ENCODE measurements at regions not wholly inside any gene's neighbourhood (a gene's known extent, or its start where the extent isn't known, plus 50 kb on each side); places are given as distances from the start of the nearest gene placed in this dataset.

DNA sequence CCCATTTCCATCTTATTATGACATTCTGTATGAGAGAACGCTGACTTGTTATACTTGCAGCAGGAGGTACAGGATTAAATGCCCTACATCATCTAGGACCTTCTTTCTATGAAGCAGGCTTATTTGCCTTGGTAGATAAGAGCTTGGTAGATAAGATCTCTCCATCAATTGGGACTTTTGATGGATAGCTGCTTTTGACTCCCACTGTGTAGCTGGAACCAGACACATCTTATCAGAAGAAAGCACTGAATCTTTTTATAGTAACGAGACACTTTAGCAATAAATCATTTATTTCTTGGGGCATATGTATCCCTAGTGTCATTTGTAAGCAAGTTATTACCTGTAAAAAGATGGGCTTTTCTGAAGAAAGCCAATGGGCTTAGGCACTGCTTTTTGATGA is 613.9 kb downstream of the TECRL start:
- no peak for DNase-seq

DNA sequence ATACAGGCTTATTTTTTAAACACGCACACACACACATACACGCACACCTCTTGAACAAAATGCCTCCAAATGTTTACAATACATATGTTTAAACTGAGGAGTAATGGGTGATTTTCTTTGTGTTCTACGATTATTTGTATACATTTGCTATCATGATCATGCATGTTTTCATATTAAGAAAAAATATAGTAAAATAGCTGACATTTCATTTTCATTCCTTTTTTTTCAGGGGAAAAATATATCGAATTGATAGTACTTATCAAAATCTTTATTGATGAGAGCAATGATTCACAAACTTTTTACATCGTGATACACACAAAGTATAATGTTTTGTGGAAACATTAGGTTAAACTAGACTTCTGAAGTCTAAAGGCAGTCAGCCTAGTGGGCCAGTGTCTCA is 618.9 kb downstream of the TECRL start:
- DNase-seq: no peak

DNA sequence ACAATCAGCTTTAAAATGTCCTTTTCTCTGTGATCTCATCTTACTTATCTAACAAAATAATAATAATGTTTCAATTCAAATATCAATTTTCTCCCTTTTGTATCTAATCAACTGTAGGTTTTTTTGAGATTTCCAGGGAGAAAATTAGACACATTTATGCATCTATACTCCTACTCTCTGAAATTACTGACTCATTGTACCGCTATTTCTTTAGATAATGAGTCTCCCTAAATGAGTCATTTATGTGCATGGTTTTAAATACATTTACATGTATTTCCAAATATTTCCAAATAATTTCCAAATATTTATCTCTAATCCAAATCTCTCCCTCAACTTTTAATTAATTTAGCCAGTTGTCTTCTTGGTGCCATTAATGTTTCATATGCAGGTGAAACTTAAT is 621.0 kb downstream of the TECRL start:
- no peak for DNase-seq

DNA sequence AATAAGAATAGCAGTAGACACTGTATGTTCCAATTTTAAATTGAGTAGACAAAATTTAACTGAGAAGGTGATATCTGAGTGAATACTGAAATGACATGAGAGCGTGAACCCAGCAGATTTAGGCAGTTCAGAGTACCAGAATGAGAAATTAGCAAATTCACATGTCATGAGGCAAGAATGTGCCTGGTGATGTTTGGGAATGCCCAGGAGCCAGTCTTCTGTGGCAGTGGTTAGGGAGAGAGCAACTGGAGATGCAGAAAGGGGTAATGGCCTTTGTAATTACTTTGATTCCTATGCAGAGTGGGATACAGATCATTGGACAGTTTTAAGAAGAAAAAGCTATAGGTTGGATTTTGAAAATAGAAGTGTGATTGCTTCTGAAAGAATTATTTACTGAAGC is 621.9 kb downstream of the TECRL start:
- DNase-seq: no peak

DNA sequence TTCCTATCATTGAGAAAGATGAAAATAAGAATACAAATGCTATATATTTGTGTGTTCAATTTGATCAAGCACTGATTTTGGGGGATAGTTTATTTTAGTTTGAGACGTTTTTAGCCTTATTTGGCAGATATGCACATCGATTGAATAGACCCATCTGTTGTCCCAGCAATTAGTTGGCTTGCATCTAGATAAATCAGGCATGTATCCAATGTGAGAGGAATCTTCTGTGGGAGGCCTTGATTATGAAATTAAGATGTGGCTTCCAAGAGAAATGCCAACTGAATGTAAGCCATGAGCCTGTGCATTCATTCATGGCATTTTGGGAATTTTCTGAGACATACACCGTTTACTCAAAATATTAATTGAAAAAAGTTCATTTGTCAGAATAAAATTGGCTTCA is 623.1 kb downstream of the TECRL start:
- no peak for DNase-seq

DNA sequence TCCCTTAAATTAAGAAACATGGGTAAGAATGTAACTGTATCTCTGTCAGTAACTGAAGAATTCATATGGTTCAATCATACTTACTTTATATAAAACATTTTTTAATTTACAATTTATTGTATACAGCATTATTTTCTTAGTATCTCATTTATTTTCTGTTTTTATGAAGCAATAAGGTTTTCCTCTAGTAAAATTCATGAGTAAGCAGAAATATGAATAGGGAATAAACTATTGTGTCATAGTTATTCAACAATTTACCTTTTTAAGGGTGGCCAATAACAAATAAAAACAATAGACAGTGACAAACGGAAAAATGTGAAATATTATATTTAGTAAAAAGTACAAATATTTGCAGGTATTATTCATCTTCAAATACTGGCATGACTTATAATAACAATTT is 624.4 kb downstream of the TECRL start:
- DNase-seq: no peak

DNA sequence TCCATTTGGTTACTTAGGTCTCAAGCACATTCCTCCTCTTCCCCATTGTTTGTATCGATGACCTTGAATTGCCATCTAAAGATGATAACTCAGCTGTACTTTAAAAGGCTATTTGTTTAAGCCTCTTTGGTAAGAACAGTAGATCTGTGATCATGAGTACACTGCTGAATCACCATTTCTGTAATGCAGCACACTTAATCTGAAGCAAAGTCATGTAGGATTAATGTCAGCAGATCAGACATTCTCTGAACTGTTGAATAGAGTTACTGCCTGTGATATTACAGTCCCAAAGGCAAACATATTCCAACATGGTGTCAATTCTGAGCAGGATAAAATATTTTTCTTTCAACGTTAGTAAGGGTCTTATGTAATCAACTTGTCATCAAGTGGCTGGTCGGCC is 631.6 kb downstream of the TECRL start:
- no peak for DNase-seq

DNA sequence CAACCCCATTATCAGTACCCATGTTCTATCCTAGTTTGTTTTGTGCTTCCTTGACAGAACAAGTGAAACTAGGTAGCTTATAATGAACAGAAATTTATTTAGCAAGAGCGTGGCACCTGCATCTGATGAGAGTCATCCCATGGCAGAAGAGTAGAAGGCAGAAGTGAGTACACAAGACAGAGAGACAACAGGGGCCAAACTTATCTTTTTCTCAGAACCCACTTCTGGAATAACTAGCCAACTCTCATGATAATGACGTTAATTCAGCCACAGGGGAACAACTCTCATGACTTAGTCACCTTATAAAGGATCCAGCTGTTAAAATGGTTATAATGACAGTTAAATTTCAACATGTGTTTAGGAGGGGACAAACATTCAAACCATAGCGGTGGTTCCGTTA is 644.9 kb downstream of the TECRL start:
- DNase-seq: no peak

DNA sequence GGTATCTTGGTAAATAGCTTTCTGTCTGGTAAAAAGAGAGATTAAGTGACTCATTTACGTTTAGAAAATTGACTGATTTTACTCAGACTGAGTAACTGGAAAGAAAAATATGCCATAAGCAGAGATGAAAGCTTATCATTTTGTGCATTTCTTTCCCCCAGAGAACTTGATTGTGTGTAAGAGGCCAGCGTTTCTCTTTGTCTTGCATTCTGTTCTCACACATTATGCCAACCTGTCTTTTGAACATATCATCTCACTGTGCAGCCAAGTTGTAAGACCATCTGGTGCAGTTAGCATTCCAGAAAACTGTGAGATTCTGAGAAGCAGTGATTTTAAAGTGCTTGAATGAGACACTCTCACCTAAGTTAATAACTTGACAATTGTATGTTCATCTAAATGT is 651.3 kb downstream of the TECRL start:
- no peak for DNase-seq

DNA sequence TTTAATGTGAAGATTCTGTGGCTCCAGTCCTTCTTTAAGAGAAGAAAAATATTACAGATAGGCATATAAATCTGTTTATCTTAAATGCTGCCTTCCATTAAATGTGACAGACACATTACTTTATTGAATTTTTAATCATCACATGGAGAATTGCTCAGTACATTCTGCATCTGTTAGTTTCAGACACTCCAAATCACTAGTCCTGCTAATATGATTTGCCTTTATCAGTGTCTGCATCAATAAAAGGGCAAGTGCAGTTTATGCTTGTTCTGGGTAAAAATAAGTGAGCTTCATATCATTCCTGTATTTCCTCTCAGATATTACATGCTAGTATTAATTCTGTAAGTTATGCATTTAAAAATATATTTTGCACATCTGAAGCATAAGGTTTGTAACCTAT is 666.4 kb downstream of the TECRL start:
- DNase-seq: no peak

DNA sequence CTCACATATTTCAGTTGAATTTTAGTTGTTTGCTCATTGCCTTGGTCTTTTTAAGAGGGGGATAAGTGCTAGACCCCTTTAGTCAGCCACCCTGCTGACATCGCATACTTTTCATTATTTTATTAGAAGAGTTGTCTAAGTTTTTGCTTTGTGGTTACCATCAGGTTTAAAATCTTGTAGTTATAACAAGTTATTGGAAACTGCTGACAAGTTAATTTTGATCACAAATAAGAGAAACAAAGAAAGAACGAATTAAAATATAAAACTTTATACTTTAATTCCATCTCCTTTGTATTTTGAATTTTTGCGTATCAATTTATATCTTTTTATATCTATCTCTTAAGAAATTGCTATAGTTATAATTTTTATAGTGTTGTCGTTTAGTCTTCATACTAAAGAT is 679.7 kb downstream of the TECRL start:
- no peak for DNase-seq

DNA sequence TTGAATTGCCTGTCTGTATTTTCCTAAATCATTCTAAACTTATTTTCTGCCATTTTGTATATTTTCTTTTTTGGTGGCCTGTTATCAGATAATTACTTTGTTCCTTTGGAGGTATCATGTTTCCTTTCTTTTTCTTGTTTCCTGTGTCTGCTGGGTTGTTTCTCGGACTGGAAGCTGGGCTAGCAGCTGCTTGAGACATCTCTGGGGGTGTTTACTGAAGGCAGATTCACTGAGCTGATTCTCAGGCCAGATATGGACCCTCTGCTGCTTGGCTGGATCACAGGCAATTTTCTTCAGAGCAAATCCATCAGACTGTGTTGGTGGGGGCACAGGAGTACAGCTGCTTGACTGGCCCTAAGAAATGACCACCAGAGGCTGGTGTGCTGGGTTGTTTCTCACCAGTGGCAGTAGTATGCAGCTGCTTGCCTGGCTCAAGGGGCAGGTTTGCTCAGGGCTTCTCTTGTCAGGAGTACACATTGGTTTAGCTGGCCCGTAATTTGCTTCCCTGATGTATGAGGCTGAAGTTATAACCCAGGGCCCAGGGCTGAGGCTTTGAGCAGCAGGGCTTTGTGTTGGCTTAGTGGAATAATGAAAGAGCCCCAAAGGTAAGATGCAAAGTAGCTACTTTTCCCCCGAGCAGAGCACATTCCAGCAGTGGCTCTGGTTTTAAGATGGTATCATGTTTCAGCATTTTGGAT is 680.6 kb downstream of the TECRL start:
- no peak for DNase-seq

DNA sequence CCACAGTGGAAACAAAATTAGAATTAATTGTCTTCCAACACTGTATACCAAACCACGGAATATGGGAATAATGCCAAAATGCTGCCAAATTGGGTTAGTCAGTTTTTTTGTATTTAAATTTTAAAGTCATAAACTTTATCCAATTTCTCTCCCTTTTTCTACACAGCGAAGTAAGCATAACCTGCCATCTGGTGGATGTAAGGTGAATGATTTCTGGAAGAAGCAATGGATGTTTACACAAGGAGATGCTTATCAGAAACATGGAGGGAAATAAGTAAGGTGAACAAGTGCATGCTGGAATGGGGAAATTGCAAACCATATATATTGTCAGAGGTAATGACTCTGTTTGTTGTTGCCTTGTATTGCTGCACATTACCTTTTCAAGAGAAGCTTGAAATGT is 691.9 kb downstream of the TECRL start:
- DNase-seq: no peak

DNA sequence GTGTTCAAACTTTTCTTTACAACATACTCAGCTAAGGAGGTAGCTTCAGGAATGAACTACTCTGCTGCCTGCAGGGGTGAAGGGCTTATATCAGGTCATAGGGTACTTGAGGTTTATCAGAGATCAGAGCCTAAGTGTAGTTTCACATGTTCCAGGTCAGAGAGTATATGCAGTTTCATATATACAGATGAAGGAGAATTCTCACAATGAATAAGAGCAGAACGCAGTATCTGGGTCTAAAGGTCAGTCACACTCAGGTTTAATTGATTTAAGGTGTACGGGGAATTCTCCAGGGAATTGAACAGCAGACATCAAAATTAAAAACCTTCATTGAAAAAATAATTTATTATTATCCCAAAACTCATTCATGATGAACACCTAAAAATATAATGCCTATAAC is 700.6 kb downstream of the TECRL start:
- no peak for DNase-seq

DNA sequence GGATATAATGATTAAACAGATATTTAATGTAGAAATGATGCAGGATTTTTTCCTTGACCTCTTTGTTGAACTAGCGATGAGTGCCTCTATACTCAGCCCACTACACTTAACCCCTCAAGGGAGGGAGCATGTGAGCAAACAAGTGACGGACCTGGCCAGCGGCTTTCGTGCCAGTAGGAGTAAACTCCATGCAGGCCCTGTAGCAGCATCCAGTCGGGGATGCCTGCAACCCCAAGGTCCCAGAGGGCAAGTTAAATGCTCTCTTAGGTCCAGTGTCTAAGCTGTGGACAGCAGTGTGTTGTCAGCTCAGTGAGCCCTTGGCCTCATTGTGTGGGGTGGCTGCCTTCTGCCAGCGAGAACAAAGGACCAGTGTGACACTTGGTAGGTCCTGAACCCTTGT is 708.7 kb downstream of the TECRL start:
- DNase-seq: no peak

DNA sequence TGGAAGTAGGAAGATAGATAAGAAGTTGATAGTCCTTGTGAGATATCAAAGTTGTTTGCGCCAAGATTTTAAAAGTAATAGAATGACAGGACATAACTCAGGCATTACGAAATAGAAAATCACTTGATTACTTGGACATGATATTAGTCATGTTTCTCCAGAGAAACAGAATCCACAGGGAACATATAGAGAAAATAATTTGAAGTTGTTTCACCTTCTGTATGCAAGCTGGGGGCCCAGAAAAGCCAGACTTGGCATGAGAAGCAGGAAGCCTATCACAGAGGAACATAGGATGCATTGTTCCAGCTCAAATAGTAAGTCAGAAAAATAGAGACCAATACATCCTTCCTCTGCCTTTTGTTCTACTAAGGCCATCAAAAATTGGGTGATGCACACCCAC is 715.9 kb downstream of the TECRL start:
- no peak for DNase-seq

DNA sequence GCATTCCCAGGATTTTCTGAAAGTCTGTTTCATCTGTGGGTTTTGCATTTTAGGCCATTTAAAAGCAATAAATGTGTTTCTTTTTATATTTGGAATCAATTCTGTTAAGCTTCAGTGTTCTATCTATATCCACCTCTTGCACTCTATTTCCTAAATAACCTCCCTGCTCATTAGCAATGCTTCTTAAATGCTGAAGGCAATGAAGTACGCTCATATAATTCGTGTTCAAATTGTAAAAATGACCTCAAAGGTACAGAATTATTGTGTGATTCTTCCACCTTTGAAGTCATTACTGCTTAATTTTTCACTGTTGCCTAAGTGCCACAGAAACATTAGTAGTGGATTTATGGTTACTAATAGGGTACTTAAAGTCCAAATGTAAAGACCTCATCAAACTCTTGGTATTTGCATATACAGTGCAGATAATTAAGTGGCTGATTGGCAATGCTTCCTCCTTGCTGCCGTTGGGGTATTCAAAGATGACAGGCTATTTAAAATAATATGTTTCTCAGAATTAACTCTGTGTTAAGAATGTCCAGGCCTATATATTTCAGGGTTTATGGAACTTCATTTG is 730.8 kb downstream of the TECRL start:
- no peak for DNase-seq

DNA sequence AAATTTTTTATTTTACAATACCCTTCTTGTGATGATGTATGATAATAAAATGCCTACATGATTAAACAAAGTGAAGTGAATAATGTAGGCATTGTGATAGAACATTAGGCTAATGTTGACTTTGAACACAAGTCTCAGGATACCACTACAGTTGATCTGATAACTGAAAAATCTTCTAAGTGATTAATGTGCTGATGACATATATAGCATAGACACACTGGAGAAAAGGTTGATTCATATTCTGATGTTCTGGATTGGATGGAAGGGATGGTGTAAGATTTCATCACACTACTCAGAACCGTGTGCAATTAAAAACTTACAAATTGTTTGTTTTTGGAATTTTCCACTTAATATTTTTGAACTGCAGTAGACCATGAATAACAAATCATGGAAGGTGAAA is 738.5 kb downstream of the TECRL start:
- DNase-seq: no peak

DNA sequence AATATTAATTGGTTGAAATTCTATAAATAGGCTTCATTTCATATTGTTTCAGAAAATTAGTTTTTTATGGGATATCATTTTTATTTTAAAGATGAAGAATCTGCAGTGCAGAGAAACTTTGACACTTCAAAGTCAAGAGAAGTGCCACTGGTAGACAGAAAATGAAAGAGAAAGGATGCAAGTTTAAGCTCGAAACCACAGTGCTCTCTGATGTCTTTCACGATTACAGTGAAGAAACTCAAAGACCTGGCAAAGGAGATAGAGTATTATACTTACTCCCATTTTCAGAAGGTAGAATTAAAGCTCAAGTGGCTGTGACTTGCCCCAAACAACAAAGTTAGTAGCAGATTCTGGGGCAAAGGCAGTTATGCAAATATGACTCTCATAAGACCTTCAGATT is 745.4 kb downstream of the TECRL start:
- DNase-seq: no peak

DNA sequence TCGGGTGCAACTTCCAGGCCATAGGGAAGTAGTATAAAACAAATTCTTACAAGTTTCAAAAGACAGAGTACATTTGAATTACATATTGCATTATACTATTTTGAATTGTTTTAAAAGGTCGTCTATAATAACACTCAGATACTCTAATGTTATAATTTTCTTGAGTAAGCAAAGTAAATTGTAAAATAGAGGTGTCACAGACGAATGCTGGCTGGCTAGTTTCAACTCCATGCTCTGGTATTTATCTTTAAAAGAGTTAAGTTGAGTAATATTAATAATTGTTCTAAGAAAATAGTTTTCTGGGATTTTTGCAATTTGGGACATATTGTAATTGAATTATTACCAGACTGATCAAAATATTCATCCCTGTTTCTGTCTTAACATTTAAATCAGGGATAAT is 764.9 kb downstream of the TECRL start:
- DNase-seq: no peak

DNA sequence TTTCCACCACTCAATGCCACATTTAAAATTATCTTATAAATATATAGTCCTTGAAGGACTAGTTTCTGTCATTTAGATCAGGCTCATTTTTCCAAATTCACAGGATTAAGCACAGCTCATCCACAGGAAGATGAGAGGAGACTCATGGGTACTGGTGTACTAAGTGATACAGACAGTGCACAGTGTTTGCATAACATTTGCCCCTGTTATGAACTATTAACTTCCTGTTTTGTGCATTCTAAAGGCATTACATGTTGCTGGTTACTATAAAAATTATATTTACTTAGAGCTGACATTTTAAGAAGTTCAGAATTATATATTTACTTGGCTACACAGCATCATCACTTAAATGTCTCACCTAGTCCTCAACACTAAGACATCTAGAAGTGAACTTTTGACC is 772.0 kb downstream of the TECRL start:
- no peak for DNase-seq

DNA sequence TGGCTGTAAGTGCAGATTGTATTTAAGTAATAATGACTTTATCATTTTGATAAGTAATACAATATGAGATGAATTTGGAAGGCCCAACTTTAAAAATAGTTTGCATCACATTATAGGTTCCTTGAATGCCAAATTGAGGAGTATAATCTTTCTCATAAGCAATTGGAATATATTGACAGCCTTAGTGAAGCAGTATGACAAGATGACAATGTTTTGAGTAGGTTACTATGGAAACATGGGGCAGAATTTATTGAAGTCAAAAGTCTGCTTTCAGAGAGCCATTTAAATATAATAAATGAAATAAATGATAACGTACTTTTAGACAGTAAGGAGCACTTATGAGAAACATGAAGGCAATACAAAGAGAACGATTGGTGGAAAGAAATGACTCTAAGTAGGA is 776.4 kb downstream of the TECRL start:
- DNase-seq: no peak

DNA sequence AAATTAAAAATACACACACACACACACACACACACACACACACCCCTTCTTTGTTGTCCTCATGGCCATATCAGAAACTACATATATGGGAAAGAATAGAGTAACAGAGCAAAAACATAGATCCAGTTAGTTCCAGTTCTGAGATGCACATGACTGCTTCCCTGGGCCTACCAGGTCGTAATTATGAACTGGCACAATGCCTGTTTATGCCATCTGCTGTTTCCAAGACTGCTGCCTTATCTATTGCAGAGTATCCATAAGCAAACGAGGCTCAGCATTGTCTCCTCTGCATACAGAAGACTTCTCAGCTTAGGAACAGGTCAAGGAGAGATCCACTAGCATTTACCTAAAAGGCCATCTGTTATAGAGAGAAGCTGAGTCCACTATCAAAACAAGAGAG is 789.0 kb downstream of the TECRL start:
- peak; percentile 12 for DNase-seq

DNA sequence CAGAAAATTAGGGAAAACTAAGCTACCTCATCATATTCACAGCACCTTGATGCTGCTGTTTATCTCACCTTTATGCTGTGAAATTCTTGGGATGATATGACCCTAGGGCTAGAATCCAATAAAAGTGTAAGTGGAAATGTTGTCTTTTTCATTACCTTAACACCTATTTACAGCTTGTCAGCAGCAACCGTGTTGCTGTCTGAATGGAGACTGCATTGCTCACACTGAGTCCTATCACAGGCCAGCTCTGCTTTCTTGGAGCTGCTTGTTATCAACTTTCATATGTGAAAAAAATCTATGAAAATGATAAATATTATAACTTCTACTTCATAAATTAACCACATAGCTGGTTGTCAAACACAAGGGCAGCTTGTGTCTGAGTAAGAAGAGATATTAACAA is 789.5 kb downstream of the TECRL start:
- no peak for DNase-seq

Data from NCI-H1436 (cell line).